ENCODE measurements at regions not wholly inside any gene's neighbourhood (a gene's known extent, or its start where the extent isn't known, plus 50 kb on each side); places are given as distances from the start of the nearest gene placed in this dataset.

- Histone ChIP-seq H3K4me1 (ENCODE audit: control insufficient read depth in 1 of 2, insufficient read depth in 2 of 2, low read depth in 1 of 2, low read length in 1 of 2) (peaks cover 0 to 17% of the 10 kb centered on the region in 2 experiments; a peak in 1 of 4 replicates), H3K9me3 (no peaks in the 10 kb centered on the region), H3K36me3 (replicated peaks in 1 of 2; ENCODE audit: control insufficient read depth in 1 of 2, insufficient read depth in 2 of 2, low read length in 1 of 2) (no peaks in the 10 kb centered on the region), H3K27ac (ENCODE audit: low read depth in 2 of 2, low read length in 1 of 2) (no peak overlapping the region), H3F3A (replicated peaks; ENCODE audit: insufficient read depth) (no peaks in the 10 kb centered on the region), H4K20me1 (ENCODE audit: insufficient read depth) (no peaks in the 10 kb centered on the region), H3K9me2 (no peaks in the 10 kb centered on the region), H3K27me3 (ENCODE audit: insufficient read depth) (no peaks in the 10 kb centered on the region), H3K4me2 (no peak overlapping the region), H3K4me3 (ENCODE audit: low read depth in 2 of 2, low read length in 1 of 2) (no peak overlapping the region), H3K79me2 (ENCODE audit: insufficient read depth) (no peaks in the 10 kb centered on the region), H3K9ac (no peak overlapping the region), H2AFZ (ENCODE audit: low read depth) (no peak overlapping the region)
- WGBS (ENCODE audit: low lambda C conversion rate) = 88% methylated on average over 15 of the region's 17 CpGs
- DNase-seq = no peak
- ChIA-PET CTCF (no interaction called here), POLR2A (no interaction called here)
- TF ChIP-seq FOXM1 (IDR thresholded peaks at IDR 0.05; ENCODE audit: low read depth) (no peak), TAF1 (IDR thresholded peaks at IDR 0.05; ENCODE audit: borderline replicate concordance, low read depth, low read length) (no peak)
- TF ChIP-seq, protein P1, sequence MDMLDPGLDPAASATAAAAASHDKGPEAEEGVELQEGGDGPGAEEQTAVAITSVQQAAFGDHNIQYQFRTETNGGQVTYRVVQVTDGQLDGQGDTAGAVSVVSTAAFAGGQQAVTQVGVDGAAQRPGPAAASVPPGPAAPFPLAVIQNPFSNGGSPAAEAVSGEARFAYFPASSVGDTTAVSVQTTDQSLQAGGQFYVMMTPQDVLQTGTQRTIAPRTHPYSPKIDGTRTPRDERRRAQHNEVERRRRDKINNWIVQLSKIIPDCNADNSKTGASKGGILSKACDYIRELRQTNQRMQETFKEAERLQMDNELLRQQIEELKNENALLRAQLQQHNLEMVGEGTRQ (IDR thresholded peaks at IDR 0.05; ENCODE audit: borderline replicate concordance, low read depth, low read length) = no peak
Observed at GRCh38 chr11:69371731-69372588, 78.0 kb downstream of the MYEOV start.

GRCh38 chr11:69372589-69373250 is 78.8 kb downstream of the MYEOV start:
- no peaks in the 10 kb centered on the region for H3K79me2 ChIP-seq (ENCODE audit: insufficient read depth)
- no peaks in the 10 kb centered on the region for H4K20me1 ChIP-seq (ENCODE audit: insufficient read depth)
- 94% methylated on average over 13 of the region's 13 CpGs for WGBS (ENCODE audit: low lambda C conversion rate)
- no peak overlapping the region for H2AFZ ChIP-seq (ENCODE audit: low read depth)
- TF ChIP-seq IRF3 (IDR thresholded peaks at IDR 0.05; ENCODE audit: low read depth, low read length) = no peak
- no peak for TF ChIP-seq NFIC (IDR thresholded peaks at IDR 0.05; ENCODE audit: borderline replicate concordance)
- no peak for TF ChIP-seq GABPA (IDR thresholded peaks at IDR 0.05; ENCODE audit: low read depth)
- TF ChIP-seq ELF1 (IDR thresholded peaks at IDR 0.05) = no peak
- TF ChIP-seq FOXJ3 (CRISPR knock-in tag; IDR thresholded peaks at IDR 0.05) = no peak
- TF ChIP-seq GATA2 (CRISPR knock-in tag; IDR thresholded peaks at IDR 0.05) = no peak
- TF ChIP-seq, protein P1 (IDR thresholded peaks at IDR 0.05; ENCODE audit: borderline replicate concordance, low read depth, low read length) = no peak
- no peak for TF ChIP-seq TEAD4 (IDR thresholded peaks at IDR 0.05; ENCODE audit: borderline replicate concordance, insufficient read depth)
- TF ChIP-seq TAF1 (IDR thresholded peaks at IDR 0.05; ENCODE audit: borderline replicate concordance, low read depth, low read length) = no peak
- TF ChIP-seq SMC3 (IDR thresholded peaks at IDR 0.05; ENCODE audit: low read depth, low read length) = no peak
- H3K4me1 ChIP-seq (ENCODE audit: control insufficient read depth in 1 of 2, insufficient read depth in 2 of 2, low read depth in 1 of 2, low read length in 1 of 2) = peaks cover 0 to 17% of the 10 kb centered on the region in 2 experiments; a peak in 1 of 4 replicates
- H3F3A ChIP-seq (replicated peaks; ENCODE audit: insufficient read depth) = no peaks in the 10 kb centered on the region
- no peaks in the 10 kb centered on the region for H3K9me2 ChIP-seq
- H3K4me3 ChIP-seq (ENCODE audit: low read depth in 2 of 2, low read length in 1 of 2) = no peak overlapping the region
- ChIA-PET CTCF (no interaction called here), POLR2A (no interaction called here)
- H3K27ac ChIP-seq (ENCODE audit: low read depth in 2 of 2, low read length in 1 of 2) = no peak overlapping the region
- H3K9me3 ChIP-seq = no peaks in the 10 kb centered on the region
- no peak overlapping the region for H3K9ac ChIP-seq
- no peak for DNase-seq
- no peaks in the 10 kb centered on the region for H3K36me3 ChIP-seq (replicated peaks in 1 of 2; ENCODE audit: control insufficient read depth in 1 of 2, insufficient read depth in 2 of 2, low read length in 1 of 2)
- H3K27me3 ChIP-seq (ENCODE audit: insufficient read depth) = no peaks in the 10 kb centered on the region
- H3K4me2 ChIP-seq = no peak overlapping the region
